Medulla oblongata (tissue), 1 donor: ENCODE measurements at regions not wholly inside any gene's neighbourhood (a gene's known extent, or its start where the extent isn't known, plus 50 kb on each side); places are given as distances from the start of the nearest gene placed in this dataset.

ENCODE experiments used
- DNase-seq: peaks from one replicate; pipeline ENCODE4 v3.0.0-alpha.2; 2015; ENCODE audit errors: extremely low spot score

- DNase-seq = no peak
Measured at GRCh38 chrX:124827258-124827845, 481.0 kb downstream of the SH2D1A start.

GRCh38 chrX:124829930-124830329 is 483.6 kb downstream of the SH2D1A start:
- DNase-seq = no peak

GRCh38 chrX:124836786-124837185 is 482.9 kb upstream of the TEX13C start:
- no peak for DNase-seq

- DNase-seq = no peak
Measured at GRCh38 chrX:124842205-124842604, 477.5 kb upstream of the TEX13C start.

- DNase-seq = no peak
Measured at GRCh38 chrX:124860736-124861135, 458.9 kb upstream of the TEX13C start.

- no peak for DNase-seq
Measured at GRCh38 chrX:124862301-124862700, 457.4 kb upstream of the TEX13C start.

GRCh38 chrX:124863303-124863702 is 456.4 kb upstream of the TEX13C start:
- DNase-seq = no peak

GRCh38 chrX:124887572-124887971 is 432.1 kb upstream of the TEX13C start:
- no peak for DNase-seq

GRCh38 chrX:124895947-124896346 is 423.7 kb upstream of the TEX13C start:
- DNase-seq = no peak

- no peak for DNase-seq
Measured at GRCh38 chrX:124902953-124903352, 416.7 kb upstream of the TEX13C start.

- no peak for DNase-seq
Measured at GRCh38 chrX:124910611-124911010, 409.1 kb upstream of the TEX13C start.

GRCh38 chrX:124917011-124917410 is 402.7 kb upstream of the TEX13C start:
- no peak for DNase-seq

- DNase-seq = no peak
Measured at GRCh38 chrX:124925681-124926080, 394.0 kb upstream of the TEX13C start.

- no peak for DNase-seq
Measured at GRCh38 chrX:124931241-124931640, 388.4 kb upstream of the TEX13C start.

- no peak for DNase-seq
Measured at GRCh38 chrX:124931958-124932357, 387.7 kb upstream of the TEX13C start.

- DNase-seq = no peak
Measured at GRCh38 chrX:124938715-124939114, 381.0 kb upstream of the TEX13C start.

GRCh38 chrX:124940531-124940930 is 379.1 kb upstream of the TEX13C start:
- DNase-seq = no peak

GRCh38 chrX:124954402-124954801 is 365.3 kb upstream of the TEX13C start:
- DNase-seq = no peak

GRCh38 chrX:124960454-124960853 is 359.2 kb upstream of the TEX13C start:
- no peak for DNase-seq

- no peak for DNase-seq
Measured at GRCh38 chrX:124963717-124964116, 356.0 kb upstream of the TEX13C start, which contains the start of gene TENM1. TSS of gene TENM1 (minus strand) at chrX:124963817.

- no peak for DNase-seq
Measured at GRCh38 chrX:124975456-124975855, 344.2 kb upstream of the TEX13C start.

- no peak for DNase-seq
Measured at GRCh38 chrX:124981420-124981819, 338.3 kb upstream of the TEX13C start.

- no peak for DNase-seq
Measured at GRCh38 chrX:124984140-124984813, 335.4 kb upstream of the TEX13C start.

GRCh38 chrX:124986284-124986683 is 333.4 kb upstream of the TEX13C start:
- DNase-seq = no peak
